Left colon (tissue), 2 donors: ENCODE measurements at regions not wholly inside any gene's neighbourhood (a gene's known extent, or its start where the extent isn't known, plus 50 kb on each side); places are given as distances from the start of the nearest gene placed in this dataset.
"Not testable (repeated sequence)": the region's sequence is repeated elsewhere in the genome, so short reads cannot be mapped to it uniquely, and the experiment has no call there.

Source experiments
- ATAC-seq: fragments of 200-7000 bp; cut with Tn5 transposase; one replicate; pipeline ENCODE4 v1.9.1; 2020; ENCODE audit warnings: mild to moderate bottlenecking, moderate library complexity
- DNase-seq, 2 donors: peaks; one replicate each; pipeline ENCODE4 v3.0.0-alpha.2; 2020
- intact Hi-C, 2 donors: fragments of 100-400 bp; cut with DNase I in 1 of 2; cut with micrococcal nuclease in 1 of 2; formaldehyde crosslinking; loops; one replicate each; pipeline versions ENCODE4 v1.11.2 to v1.14.0; 2022; cut with DNase I, micrococcal nuclease
- donor health status: DM: no; HTN: no; CAD: no.
- donor health status: DM: yes; HTN: yes; CAD: no.

GRCh38 chr1:157279802-157280140 lies 141.6 kb upstream of the ETV3 start:
- ATAC-seq (no peak), DNase-seq (no peak)
- intact Hi-C loops = no loop called here

GRCh38 chr1:157279138-157279801 lies 141.1 kb upstream of the ETV3 start:
- ATAC-seq (no peak), DNase-seq (no peak)
- intact Hi-C loops = no loop called here

GRCh38 chr1:157278383-157279137 lies 140.4 kb upstream of the ETV3 start:
- DNase-seq (no peak), ATAC-seq (no peak)
- intact Hi-C loops = no loop called here

DNA sequence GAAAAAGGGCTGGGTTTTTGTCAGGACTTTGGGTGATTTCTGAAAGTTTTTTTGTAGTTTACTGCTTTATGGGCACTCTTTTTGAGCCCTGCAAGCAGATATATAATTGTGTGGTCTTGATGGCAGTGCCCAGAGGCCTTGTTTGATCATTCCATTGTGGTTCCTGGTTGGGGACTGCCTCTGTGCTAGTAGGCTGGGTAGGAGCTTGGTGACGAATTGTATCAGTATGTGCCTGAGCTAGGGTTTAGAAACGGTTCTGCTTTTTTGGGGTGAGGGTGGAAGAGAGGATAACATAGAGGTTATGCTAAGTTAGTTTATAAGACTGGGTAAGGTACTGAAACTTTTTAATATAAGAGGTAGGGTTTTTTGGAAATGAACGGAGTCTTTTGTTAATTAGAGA lies 139.7 kb upstream of the ETV3 start:
- no peak for DNase-seq
- ATAC-seq = no peak
- intact Hi-C loops = no loop called here

DNA sequence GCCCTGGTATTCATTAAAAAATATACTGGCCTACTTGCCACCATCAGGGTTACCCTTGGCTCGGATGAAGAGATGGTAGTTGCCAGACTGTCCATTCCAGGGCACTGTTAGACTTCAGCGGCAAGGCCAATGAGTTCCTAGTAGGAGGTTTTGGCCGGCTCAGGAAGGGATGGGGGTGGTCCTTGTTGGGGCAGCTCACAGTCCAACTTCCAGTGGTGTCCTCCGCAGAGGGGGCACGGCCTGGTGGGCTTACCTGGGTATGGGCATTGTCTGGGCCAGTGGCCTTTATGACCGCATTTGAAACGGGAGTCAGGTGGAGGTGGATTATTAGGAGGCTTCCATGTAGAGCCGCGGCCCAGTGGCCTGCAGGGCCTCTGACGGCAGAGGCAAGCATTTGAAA lies 139.1 kb upstream of the ETV3 start:
- no peak for ATAC-seq
- intact Hi-C loops = no loop called here
- no peak for DNase-seq

DNA sequence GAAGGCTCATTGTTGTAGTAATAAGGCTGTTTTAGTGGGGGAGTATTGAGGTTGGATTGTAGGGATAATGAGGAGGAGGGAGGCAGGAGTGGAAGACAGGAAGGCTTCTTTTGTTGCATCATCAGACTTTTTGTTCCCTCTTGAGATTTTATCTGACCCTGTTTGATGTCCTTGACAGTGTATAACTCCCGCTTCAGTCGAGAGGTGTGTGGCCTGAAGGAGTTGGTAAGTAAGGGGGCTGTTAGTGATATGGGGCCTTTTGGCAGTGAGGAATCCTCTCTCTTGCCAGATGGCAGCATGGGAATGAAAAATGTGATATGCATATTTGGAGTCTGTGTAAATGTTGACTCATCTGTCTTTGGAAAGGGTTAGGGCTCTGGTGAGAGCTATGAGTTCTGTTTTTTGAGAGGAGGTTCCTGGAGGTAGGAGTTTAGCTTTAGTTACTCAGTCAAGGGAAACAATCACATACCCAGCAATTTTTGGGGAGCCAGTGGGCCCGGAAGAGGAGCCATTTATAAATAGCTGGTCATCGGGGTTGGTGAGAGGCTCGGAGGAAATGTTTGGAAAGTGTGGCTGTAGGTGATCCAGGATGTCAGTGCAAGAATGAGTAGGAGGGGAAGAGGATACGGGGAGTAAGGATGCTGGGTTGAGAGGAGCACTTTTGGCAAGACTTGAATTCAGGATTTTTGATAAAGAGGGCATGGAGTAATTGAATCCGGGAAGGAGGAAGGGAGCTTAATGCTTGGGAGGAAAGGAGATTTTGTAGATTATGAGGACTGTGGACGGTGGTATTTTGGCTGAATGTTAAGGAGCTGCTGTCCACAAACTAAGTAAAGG lies 136.7 kb upstream of the ETV3 start:
- ATAC-seq (no peak), DNase-seq (no peak)
- intact Hi-C loops = no loop called here

- DNase-seq (no peak), ATAC-seq (no peak)
- intact Hi-C loops = no loop called here
These were observed 134.7 kb upstream of the ETV3 start for GRCh38 chr1:157272729-157273524.

- intact Hi-C loops = no loop called here
- DNase-seq (no peak), ATAC-seq (no peak)
These were observed 134.1 kb upstream of the ETV3 start for GRCh38 chr1:157272264-157272663.

DNA sequence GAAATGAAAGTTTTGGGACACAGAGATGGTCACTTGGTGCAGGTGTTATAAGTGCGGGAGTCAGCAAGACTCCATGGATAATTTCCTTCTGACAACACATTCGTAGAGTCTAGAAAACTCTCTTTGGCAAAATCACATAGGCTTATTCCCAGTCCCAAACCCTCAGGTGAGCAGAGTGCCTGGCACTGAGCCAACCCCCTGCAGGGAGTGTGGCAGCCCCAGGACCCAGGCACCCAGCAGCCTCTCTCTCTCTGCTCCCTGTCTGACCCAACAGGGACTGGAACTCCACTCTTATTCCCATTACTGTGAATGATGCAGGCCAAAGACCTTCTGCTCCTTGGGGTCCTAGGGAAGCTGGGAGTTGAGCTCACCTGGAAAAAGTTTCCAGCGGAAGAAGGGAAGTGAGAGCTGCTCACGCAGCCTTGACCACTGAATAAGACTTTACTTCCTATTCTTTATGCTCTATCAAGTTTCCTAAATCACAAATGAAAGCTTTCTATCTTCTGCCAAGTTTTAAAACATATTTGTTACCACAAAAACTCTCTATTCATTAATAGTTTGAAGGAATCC lies 132.6 kb upstream of the ETV3 start:
- intact Hi-C loops = no loop called here
- no peak for DNase-seq

GRCh38 chr1:157269656-157270375 lies 131.6 kb upstream of the ETV3 start:
- ATAC-seq (no peak), DNase-seq (no peak)
- intact Hi-C loops = no loop called here

More for the DNA sequence above, 132.6 kb upstream of the ETV3 start:
- no peak for ATAC-seq

- intact Hi-C loops = no loop called here
- DNase-seq = no peak
- no peak for ATAC-seq
These were observed 124.7 kb upstream of the ETV3 start for GRCh38 chr1:157262891-157263290.

- DNase-seq (no peak), ATAC-seq (no peak)
- intact Hi-C loops = no loop called here
These were observed 124.2 kb upstream of the ETV3 start for GRCh38 chr1:157262422-157262821.

GRCh38 chr1:157255891-157256290 lies 117.7 kb upstream of the ETV3 start:
- ATAC-seq = not testable (repeated sequence)

GRCh38 chr1:157254183-157254582 lies 116.0 kb upstream of the ETV3 start:
- intact Hi-C loops, ATAC-seq, DNase-seq: not testable (repeated sequence)

More at GRCh38 chr1:157255891-157256290, 117.7 kb upstream of the ETV3 start:
- intact Hi-C loops, DNase-seq: not testable (repeated sequence)

DNA sequence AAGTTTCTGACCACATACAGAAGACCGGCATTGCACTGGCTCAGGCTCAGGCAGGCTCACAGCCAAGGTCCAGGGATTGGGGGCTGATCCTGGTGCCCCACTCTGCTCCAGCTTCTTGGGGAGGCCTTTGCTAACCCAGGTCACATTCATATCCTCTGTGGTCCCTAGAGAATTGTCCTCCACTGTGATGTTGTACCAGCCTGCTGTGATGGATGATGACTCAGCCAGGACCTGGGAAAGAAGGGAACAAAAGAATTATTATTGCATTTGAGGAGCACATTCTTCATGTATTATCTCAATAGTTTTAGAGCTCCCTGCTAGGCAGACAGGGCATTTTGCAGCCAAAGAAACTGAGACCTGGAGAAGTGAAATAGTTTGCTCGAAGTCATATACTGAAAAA lies 114.3 kb upstream of the ETV3 start:
- intact Hi-C loops = no loop called here
- no peak for ATAC-seq
- no peak for DNase-seq

GRCh38 chr1:157249739-157250138 lies 111.5 kb upstream of the ETV3 start:
- no peak for ATAC-seq
- intact Hi-C loops = no loop called here
- DNase-seq = no peak

DNA sequence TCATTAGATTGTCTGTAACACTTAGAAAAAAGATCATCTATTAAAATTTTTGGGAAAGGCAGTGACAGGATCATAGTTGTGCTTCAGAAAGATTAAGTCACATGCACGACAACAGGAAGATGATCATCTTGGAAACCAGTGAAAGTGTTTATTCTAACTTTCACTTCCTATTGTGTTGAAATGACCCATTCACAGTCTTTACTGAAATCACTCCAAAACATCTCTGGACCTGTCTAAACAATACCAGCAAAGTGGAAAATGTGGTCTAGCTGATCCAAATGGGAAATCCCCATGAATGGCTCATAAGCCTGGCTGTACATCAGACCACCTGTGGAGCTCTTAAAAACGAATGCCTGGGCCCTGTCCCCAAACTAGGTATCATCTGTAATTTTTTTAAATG lies 111.1 kb upstream of the ETV3 start:
- ATAC-seq = no peak
- intact Hi-C loops = no loop called here
- no peak for DNase-seq

GRCh38 chr1:157247764-157248049 lies 109.5 kb upstream of the ETV3 start:
- intact Hi-C loops, ATAC-seq, DNase-seq: not testable (repeated sequence)
